22Rv1 (cell line): ENCODE measurements at regions not wholly inside any gene's neighbourhood (a gene's known extent, or its start where the extent isn't known, plus 50 kb on each side); places are given as distances from the start of the nearest gene placed in this dataset.

Experiments used
- H3K27ac ChIP-seq: fragments of 450-650 bp; 2 replicates; pipeline ENCODE4 v1.5.1; 2017
- CTCF ChIP-seq: fragments of 450-650 bp; IDR thresholded peaks from 2 replicates; pipeline ENCODE4 v1.5.1; 2017; ENCODE audit warnings: mild to moderate bottlenecking
- ZFX ChIP-seq: fragments of 450-650 bp; IDR thresholded peaks from 2 replicates; pipeline ENCODE4 v1.6.1; 2017; ENCODE audit warnings: antibody characterized with exemption, borderline replicate concordance

- TF ChIP-seq CTCF (no peak), ZFX (no peak)
Observed at GRCh38 chr4:53855581-53856250, 208.7 kb downstream of the CHIC2 start.

GRCh38 chr4:53854991-53855568 lies 209.3 kb downstream of the CHIC2 start:
- TF ChIP-seq CTCF = no peak
- TF ChIP-seq ZFX = no peak
- no peak overlapping the region for H3K27ac ChIP-seq

More at GRCh38 chr4:53855581-53856250, 208.7 kb downstream of the CHIC2 start:
- H3K27ac ChIP-seq = no peak overlapping the region

GRCh38 chr4:53852343-53852742 lies 212.1 kb downstream of the CHIC2 start:
- no peak overlapping the region for H3K27ac ChIP-seq
- TF ChIP-seq CTCF = no peak
- TF ChIP-seq ZFX = no peak

GRCh38 chr4:53847965-53848364 lies 216.4 kb downstream of the CHIC2 start:
- TF ChIP-seq CTCF (no peak), ZFX (no peak)
- H3K27ac ChIP-seq = no peak overlapping the region

GRCh38 chr4:53844551-53844950 lies 219.9 kb downstream of the CHIC2 start:
- no peak for TF ChIP-seq ZFX
- TF ChIP-seq CTCF = no peak
- H3K27ac ChIP-seq = no peak overlapping the region

- H3K27ac ChIP-seq = no peak overlapping the region
- TF ChIP-seq ZFX = no peak
- no peak for TF ChIP-seq CTCF
Observed at GRCh38 chr4:53844133-53844532, 220.3 kb downstream of the CHIC2 start.

GRCh38 chr4:53841711-53842110 lies 222.7 kb downstream of the CHIC2 start:
- TF ChIP-seq ZFX (no peak), CTCF (no peak)
- no peak overlapping the region for H3K27ac ChIP-seq
